ENCODE measurements at regions not wholly inside any gene's neighbourhood (a gene's known extent, or its start where the extent isn't known, plus 50 kb on each side); places are given as distances from the start of the nearest gene placed in this dataset.

- H3K9ac ChIP-seq (ENCODE audit: insufficient read length) = no peak overlapping the region
- H3K4me3 ChIP-seq = no peak overlapping the region
- TF ChIP-seq POLR2AphosphoS5 (IDR thresholded peaks at IDR 0.05; ENCODE audit: borderline replicate concordance, low read depth, low read length) (no peak), EZH2 (IDR thresholded peaks at IDR 0.05) (no peak), FOXP2 (optimal IDR thresholded peaks at IDR 0.05; ENCODE audit: control extremely low read depth, extremely low read length, insufficient read depth) (no peak)
- no peak for DNase-seq (ENCODE audit: low read depth, low spot score)
- H3K27ac ChIP-seq = no peak overlapping the region
- no peaks in the 10 kb centered on the region for H3K36me3 ChIP-seq (ENCODE audit: insufficient read depth, low read length)
- no peaks in the 10 kb centered on the region for H3K9me3 ChIP-seq (ENCODE audit: low read depth, low read length)
Observed at GRCh38 chr3:30221619-30222018, 384.8 kb upstream of the TGFBR2 start.

- no peak overlapping the region for H3K9ac ChIP-seq (ENCODE audit: insufficient read length)
- TF ChIP-seq FOXP2 (optimal IDR thresholded peaks at IDR 0.05; ENCODE audit: control extremely low read depth, extremely low read length, insufficient read depth) (no peak), EZH2 (IDR thresholded peaks at IDR 0.05) (no peak), POLR2AphosphoS5 (IDR thresholded peaks at IDR 0.05; ENCODE audit: borderline replicate concordance, low read depth, low read length) (no peak)
Observed at GRCh38 chr3:30222441-30222840, 384.0 kb upstream of the TGFBR2 start.

GRCh38 chr3:30225021-30225420 is 381.4 kb upstream of the TGFBR2 start:
- TF ChIP-seq FOXP2 (optimal IDR thresholded peaks at IDR 0.05; ENCODE audit: control extremely low read depth, extremely low read length, insufficient read depth) = no peak
- TF ChIP-seq POLR2AphosphoS5 (IDR thresholded peaks at IDR 0.05; ENCODE audit: borderline replicate concordance, low read depth, low read length) = no peak
- no peak for TF ChIP-seq EZH2 (IDR thresholded peaks at IDR 0.05)
- no peak overlapping the region for H3K9ac ChIP-seq (ENCODE audit: insufficient read length)
- DNase-seq (ENCODE audit: low read depth, low spot score) = no peak
- no peak overlapping the region for H3K4me3 ChIP-seq
- no peaks in the 10 kb centered on the region for H3K9me3 ChIP-seq (ENCODE audit: low read depth, low read length)
- no peaks in the 10 kb centered on the region for H3K36me3 ChIP-seq (ENCODE audit: insufficient read depth, low read length)
- no peak overlapping the region for H3K27ac ChIP-seq

More at GRCh38 chr3:30222441-30222840, 384.0 kb upstream of the TGFBR2 start:
- Histone ChIP-seq H3K9me3 (ENCODE audit: low read depth, low read length) (no peaks in the 10 kb centered on the region), H3K36me3 (ENCODE audit: insufficient read depth, low read length) (no peaks in the 10 kb centered on the region), H3K27ac (no peak overlapping the region), H3K4me3 (no peak overlapping the region)
- DNase-seq (ENCODE audit: low read depth, low spot score) = no peak

GRCh38 chr3:30226601-30227151 is 379.7 kb upstream of the TGFBR2 start:
- H3K9ac ChIP-seq (ENCODE audit: insufficient read length) = no peak overlapping the region
- TF ChIP-seq POLR2AphosphoS5 (IDR thresholded peaks at IDR 0.05; ENCODE audit: borderline replicate concordance, low read depth, low read length) (no peak), FOXP2 (optimal IDR thresholded peaks at IDR 0.05; ENCODE audit: control extremely low read depth, extremely low read length, insufficient read depth) (no peak), EZH2 (IDR thresholded peaks at IDR 0.05) (no peak)
- no peaks in the 10 kb centered on the region for H3K9me3 ChIP-seq (ENCODE audit: low read depth, low read length)
- H3K36me3 ChIP-seq (ENCODE audit: insufficient read depth, low read length) = no peaks in the 10 kb centered on the region
- no peak overlapping the region for H3K27ac ChIP-seq
- no peak overlapping the region for H3K4me3 ChIP-seq
- no peak for DNase-seq (ENCODE audit: low read depth, low spot score)

GRCh38 chr3:30227571-30228301 is 378.7 kb upstream of the TGFBR2 start:
- Histone ChIP-seq H3K27ac (no peak overlapping the region), H3K36me3 (ENCODE audit: insufficient read depth, low read length) (no peaks in the 10 kb centered on the region), H3K9me3 (ENCODE audit: low read depth, low read length) (no peaks in the 10 kb centered on the region), H3K4me3 (no peak overlapping the region), H3K9ac (ENCODE audit: insufficient read length) (no peak overlapping the region)
- DNase-seq (ENCODE audit: low read depth, low spot score) = no peak
- TF ChIP-seq POLR2AphosphoS5 (IDR thresholded peaks at IDR 0.05; ENCODE audit: borderline replicate concordance, low read depth, low read length) = no peak
- no peak for TF ChIP-seq FOXP2 (optimal IDR thresholded peaks at IDR 0.05; ENCODE audit: control extremely low read depth, extremely low read length, insufficient read depth)
- no peak for TF ChIP-seq EZH2 (IDR thresholded peaks at IDR 0.05)

GRCh38 chr3:30228302-30228631 is 378.1 kb upstream of the TGFBR2 start:
- Histone ChIP-seq H3K9me3 (ENCODE audit: low read depth, low read length) (no peaks in the 10 kb centered on the region), H3K9ac (ENCODE audit: insufficient read length) (no peak overlapping the region), H3K27ac (no peak overlapping the region), H3K4me3 (no peak overlapping the region), H3K36me3 (ENCODE audit: insufficient read depth, low read length) (no peaks in the 10 kb centered on the region)
- no peak for DNase-seq (ENCODE audit: low read depth, low spot score)
- no peak for TF ChIP-seq EZH2 (IDR thresholded peaks at IDR 0.05)
- TF ChIP-seq POLR2AphosphoS5 (IDR thresholded peaks at IDR 0.05; ENCODE audit: borderline replicate concordance, low read depth, low read length) = no peak
- TF ChIP-seq FOXP2 (optimal IDR thresholded peaks at IDR 0.05; ENCODE audit: control extremely low read depth, extremely low read length, insufficient read depth) = no peak

GRCh38 chr3:30231277-30232141 is 374.9 kb upstream of the TGFBR2 start:
- Histone ChIP-seq H3K9ac (ENCODE audit: insufficient read length) (no peak overlapping the region), H3K9me3 (ENCODE audit: low read depth, low read length) (no peaks in the 10 kb centered on the region), H3K36me3 (ENCODE audit: insufficient read depth, low read length) (no peaks in the 10 kb centered on the region), H3K27ac (no peak overlapping the region), H3K4me3 (no peak overlapping the region)
- TF ChIP-seq POLR2AphosphoS5 (IDR thresholded peaks at IDR 0.05; ENCODE audit: borderline replicate concordance, low read depth, low read length) (no peak), FOXP2 (optimal IDR thresholded peaks at IDR 0.05; ENCODE audit: control extremely low read depth, extremely low read length, insufficient read depth) (no peak), EZH2 (IDR thresholded peaks at IDR 0.05) (no peak)
- DNase-seq (ENCODE audit: low read depth, low spot score) = no peak

GRCh38 chr3:30232142-30232541 is 374.3 kb upstream of the TGFBR2 start:
- Histone ChIP-seq H3K27ac (no peak overlapping the region), H3K9ac (ENCODE audit: insufficient read length) (no peak overlapping the region), H3K4me3 (no peak overlapping the region), H3K9me3 (ENCODE audit: low read depth, low read length) (no peaks in the 10 kb centered on the region), H3K36me3 (ENCODE audit: insufficient read depth, low read length) (no peaks in the 10 kb centered on the region)
- no peak for TF ChIP-seq POLR2AphosphoS5 (IDR thresholded peaks at IDR 0.05; ENCODE audit: borderline replicate concordance, low read depth, low read length)
- TF ChIP-seq EZH2 (IDR thresholded peaks at IDR 0.05) = no peak
- no peak for TF ChIP-seq FOXP2 (optimal IDR thresholded peaks at IDR 0.05; ENCODE audit: control extremely low read depth, extremely low read length, insufficient read depth)
- no peak for DNase-seq (ENCODE audit: low read depth, low spot score)
